Suprapubic skin (tissue), 3 donors: ENCODE measurements at regions not wholly inside any gene's neighbourhood (a gene's known extent, or its start where the extent isn't known, plus 50 kb on each side); places are given as distances from the start of the nearest gene placed in this dataset.

Source experiments
- EP300 ChIP-seq: sonication (generic); formaldehyde crosslinking; IDR thresholded peaks from one replicate; pipeline ENCODE4 v1.6.1; 2017; ENCODE audit warnings: antibody characterized with exemption
- TF ChIP-seq, protein P1 (sequence below), 2 donors: fragments of 200-600 bp in 1 of 2; fragments of 450-650 bp in 1 of 2; sonication (generic) in 1 of 2; IDR thresholded peaks; one replicate each; pipeline ENCODE4 v1.5.1; 2016 to 2019; ENCODE audit warnings: antibody characterized with exemption in 2 of 2, mild to moderate bottlenecking in 1 of 2, moderate library complexity in 1 of 2

- TF ChIP-seq, protein P1, sequence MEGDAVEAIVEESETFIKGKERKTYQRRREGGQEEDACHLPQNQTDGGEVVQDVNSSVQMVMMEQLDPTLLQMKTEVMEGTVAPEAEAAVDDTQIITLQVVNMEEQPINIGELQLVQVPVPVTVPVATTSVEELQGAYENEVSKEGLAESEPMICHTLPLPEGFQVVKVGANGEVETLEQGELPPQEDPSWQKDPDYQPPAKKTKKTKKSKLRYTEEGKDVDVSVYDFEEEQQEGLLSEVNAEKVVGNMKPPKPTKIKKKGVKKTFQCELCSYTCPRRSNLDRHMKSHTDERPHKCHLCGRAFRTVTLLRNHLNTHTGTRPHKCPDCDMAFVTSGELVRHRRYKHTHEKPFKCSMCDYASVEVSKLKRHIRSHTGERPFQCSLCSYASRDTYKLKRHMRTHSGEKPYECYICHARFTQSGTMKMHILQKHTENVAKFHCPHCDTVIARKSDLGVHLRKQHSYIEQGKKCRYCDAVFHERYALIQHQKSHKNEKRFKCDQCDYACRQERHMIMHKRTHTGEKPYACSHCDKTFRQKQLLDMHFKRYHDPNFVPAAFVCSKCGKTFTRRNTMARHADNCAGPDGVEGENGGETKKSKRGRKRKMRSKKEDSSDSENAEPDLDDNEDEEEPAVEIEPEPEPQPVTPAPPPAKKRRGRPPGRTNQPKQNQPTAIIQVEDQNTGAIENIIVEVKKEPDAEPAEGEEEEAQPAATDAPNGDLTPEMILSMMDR (IDR thresholded peaks at IDR 0.05), result no peak
- TF ChIP-seq EP300, result no peak
Observed at GRCh38 chr9:94175669-94176068, 83.4 kb upstream of the ZNF169 start.
